DOHH2 (cell line): ENCODE measurements at regions not wholly inside any gene's neighbourhood (a gene's known extent, or its start where the extent isn't known, plus 50 kb on each side); places are given as distances from the start of the nearest gene placed in this dataset.

Source experiments
- H3F3A ChIP-seq: fragments of 200-600 bp; sonication (generic), shearing (Covaris generic); 2 replicates; pipeline ENCODE4 v1.6.0; 2016; ENCODE audit warnings: antibody characterized with exemption, mild to moderate bottlenecking; ENCODE audit not compliant: control insufficient read depth, insufficient read depth
- H3K27ac ChIP-seq: fragments of 200-600 bp; sonication (generic); 2 replicates; pipeline ENCODE4 v1.5.1; 2014; ENCODE audit warnings: low read depth, mild to moderate bottlenecking, low read length, moderate library complexity
- H3K27me3 ChIP-seq: fragments of 200-600 bp; sonication (generic); 2 replicates; pipeline ENCODE4 v1.6.1; 2014; ENCODE audit warnings: mild to moderate bottlenecking, low read length, mixed read lengths; ENCODE audit not compliant: control insufficient read depth
- H3K36me3 ChIP-seq: fragments of 200-600 bp; sonication (generic); 2 replicates; pipeline ENCODE4 v1.6.1; 2014; ENCODE audit warnings: mild to moderate bottlenecking, low read length, moderate library complexity, mixed read lengths; ENCODE audit not compliant: control insufficient read depth
- H3K4me1 ChIP-seq: fragments of 200-600 bp; sonication (generic); 2 replicates; pipeline ENCODE4 v1.6.1; 2014; ENCODE audit warnings: mild to moderate bottlenecking, low read length, mixed read lengths; ENCODE audit not compliant: control insufficient read depth
- H3K4me2 ChIP-seq: fragments of 200-600 bp; sonication (generic); 2 replicates; pipeline ENCODE4 v1.6.0; 2014; ENCODE audit warnings: mild to moderate bottlenecking, low read length, moderate library complexity
- H3K4me3 ChIP-seq: fragments of 200-600 bp; sonication (generic); 2 replicates; pipeline ENCODE4 v1.5.1; 2014; ENCODE audit warnings: mild to moderate bottlenecking, low read length, mixed read lengths
- H3K79me2 ChIP-seq: fragments of 200-600 bp; sonication (generic); 2 replicates; pipeline ENCODE4 v1.6.1; 2014; ENCODE audit warnings: mild to moderate bottlenecking, low read length, mixed read lengths; ENCODE audit not compliant: control insufficient read depth
- H3K9me2 ChIP-seq: fragments of 200-600 bp; sonication (generic); replicated peaks from 2 replicates; pipeline ENCODE4 v1.6.1; 2014; ENCODE audit warnings: mild to moderate bottlenecking, low read length, mixed read lengths; ENCODE audit not compliant: control insufficient read depth
- H3K9me3 ChIP-seq: fragments of 200-600 bp; sonication (generic); 2 replicates; pipeline ENCODE4 v1.6.1; 2014; ENCODE audit warnings: antibody characterized with exemption, low read length, mixed read lengths; ENCODE audit not compliant: control insufficient read depth, insufficient read depth
- H4K20me1 ChIP-seq: fragments of 200-600 bp; sonication (generic); 2 replicates; pipeline ENCODE4 v1.6.0; 2014; ENCODE audit warnings: low read depth, mild to moderate bottlenecking, antibody characterized with exemption, low read length, moderate library complexity; ENCODE audit not compliant: control insufficient read depth, insufficient read depth
- EZH2phosphoT487 ChIP-seq: fragments of 200-600 bp; sonication (generic); IDR thresholded peaks from 2 replicates; pipeline ENCODE4 v1.6.1; 2017; ENCODE audit warnings: borderline replicate concordance, mild to moderate bottlenecking, antibody characterized with exemption, low read length, moderate library complexity, mixed read lengths
- TF ChIP-seq, protein P1 (sequence below): fragments of 200-600 bp; sonication (generic); IDR thresholded peaks from one replicate; pipeline ENCODE4 v1.5.1; 2014; ENCODE audit warnings: antibody characterized with exemption, mild to moderate bottlenecking, low read depth, low read length; ENCODE audit not compliant: poor library complexity, severe bottlenecking

DNA sequence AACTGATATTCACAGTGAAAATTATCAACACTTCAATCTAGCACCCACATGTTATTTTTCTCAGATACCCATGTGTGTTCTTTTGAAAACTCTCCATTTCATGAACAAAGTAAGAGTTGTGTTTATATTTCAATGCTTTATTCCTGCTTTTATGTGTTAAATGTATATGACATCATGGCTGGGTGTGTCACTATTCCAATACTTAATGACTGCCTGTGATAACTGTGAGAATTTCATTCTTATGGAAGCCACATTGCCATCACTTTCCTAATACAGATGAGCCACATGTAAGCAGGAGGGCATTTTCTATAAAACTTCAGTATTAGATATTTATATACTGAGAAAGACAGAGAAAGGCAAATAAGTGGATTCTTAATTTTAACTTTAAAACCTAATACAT, 100.4 kb upstream of the FIGN start:
- no peak overlapping the region for H3K27ac ChIP-seq
- no peaks in the 10 kb centered on the region for H3K4me1 ChIP-seq
- no peaks in the 10 kb centered on the region for H3K27me3 ChIP-seq
- no peaks in the 10 kb centered on the region for H3K9me3 ChIP-seq
- no peaks in the 10 kb centered on the region for H3K9me2 ChIP-seq
- TF ChIP-seq, protein P1, sequence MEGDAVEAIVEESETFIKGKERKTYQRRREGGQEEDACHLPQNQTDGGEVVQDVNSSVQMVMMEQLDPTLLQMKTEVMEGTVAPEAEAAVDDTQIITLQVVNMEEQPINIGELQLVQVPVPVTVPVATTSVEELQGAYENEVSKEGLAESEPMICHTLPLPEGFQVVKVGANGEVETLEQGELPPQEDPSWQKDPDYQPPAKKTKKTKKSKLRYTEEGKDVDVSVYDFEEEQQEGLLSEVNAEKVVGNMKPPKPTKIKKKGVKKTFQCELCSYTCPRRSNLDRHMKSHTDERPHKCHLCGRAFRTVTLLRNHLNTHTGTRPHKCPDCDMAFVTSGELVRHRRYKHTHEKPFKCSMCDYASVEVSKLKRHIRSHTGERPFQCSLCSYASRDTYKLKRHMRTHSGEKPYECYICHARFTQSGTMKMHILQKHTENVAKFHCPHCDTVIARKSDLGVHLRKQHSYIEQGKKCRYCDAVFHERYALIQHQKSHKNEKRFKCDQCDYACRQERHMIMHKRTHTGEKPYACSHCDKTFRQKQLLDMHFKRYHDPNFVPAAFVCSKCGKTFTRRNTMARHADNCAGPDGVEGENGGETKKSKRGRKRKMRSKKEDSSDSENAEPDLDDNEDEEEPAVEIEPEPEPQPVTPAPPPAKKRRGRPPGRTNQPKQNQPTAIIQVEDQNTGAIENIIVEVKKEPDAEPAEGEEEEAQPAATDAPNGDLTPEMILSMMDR, result no peak
- no peak for TF ChIP-seq EZH2phosphoT487
- H3K79me2 ChIP-seq, result no peaks in the 10 kb centered on the region
- no peak overlapping the region for H3K4me2 ChIP-seq
- no peak overlapping the region for H3K4me3 ChIP-seq
- no peaks in the 10 kb centered on the region for H4K20me1 ChIP-seq
- no peaks in the 10 kb centered on the region for H3K36me3 ChIP-seq
- H3F3A ChIP-seq, result no peaks in the 10 kb centered on the region

DNA sequence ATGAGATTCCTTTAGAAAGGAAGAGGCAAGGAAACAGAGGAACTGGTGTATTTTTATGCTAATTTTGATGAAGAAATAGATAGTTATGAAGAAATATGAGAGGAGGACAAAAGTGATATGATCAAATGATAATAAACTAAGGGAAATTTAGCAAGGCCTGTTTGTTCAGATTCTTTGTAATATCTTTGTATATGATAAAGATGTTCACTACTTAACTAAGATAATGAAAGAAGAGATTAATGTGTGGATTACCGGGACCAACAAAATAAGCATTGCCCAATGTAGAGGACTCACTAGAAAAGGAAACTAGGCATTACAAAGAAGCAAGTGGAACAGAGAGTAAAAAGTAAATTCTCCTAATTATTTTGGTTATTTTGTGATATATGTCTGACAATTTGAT, 99.0 kb upstream of the FIGN start:
- Histone ChIP-seq H3K4me1 (no peaks in the 10 kb centered on the region), H3K4me3 (no peak overlapping the region), H3K27me3 (no peaks in the 10 kb centered on the region), H3K4me2 (no peak overlapping the region), H3K27ac (no peak overlapping the region), H3K79me2 (no peaks in the 10 kb centered on the region), H3K9me2 (no peaks in the 10 kb centered on the region), H3K9me3 (no peaks in the 10 kb centered on the region), H3K36me3 (no peaks in the 10 kb centered on the region), H4K20me1 (no peaks in the 10 kb centered on the region), H3F3A (no peaks in the 10 kb centered on the region)
- TF ChIP-seq, protein P1, result no peak
- TF ChIP-seq EZH2phosphoT487, result no peak

DNA sequence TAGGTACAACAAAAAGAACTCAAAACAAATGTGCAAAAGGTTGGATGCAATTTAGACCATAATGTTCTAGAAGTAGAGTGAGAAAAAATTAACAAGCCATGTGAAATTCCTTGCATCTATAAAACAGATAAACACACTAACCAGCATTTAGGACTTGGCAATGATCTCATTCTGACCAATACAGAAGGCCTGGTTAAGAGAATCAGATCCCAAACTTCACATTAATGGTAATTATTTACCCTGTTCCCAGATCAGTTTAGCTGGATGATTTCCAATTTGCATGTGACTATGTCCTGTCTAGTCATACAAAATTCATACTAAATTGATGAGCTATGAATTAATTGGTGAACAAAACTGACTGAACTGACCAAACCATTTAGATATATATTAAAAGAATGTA, 98.4 kb upstream of the FIGN start:
- Histone ChIP-seq H3K9me2 (no peaks in the 10 kb centered on the region), H3K4me3 (no peak overlapping the region), H3K27ac (no peak overlapping the region), H3F3A (no peaks in the 10 kb centered on the region), H3K36me3 (no peaks in the 10 kb centered on the region), H4K20me1 (no peaks in the 10 kb centered on the region), H3K9me3 (no peaks in the 10 kb centered on the region), H3K4me2 (no peak overlapping the region), H3K4me1 (no peaks in the 10 kb centered on the region), H3K27me3 (no peaks in the 10 kb centered on the region), H3K79me2 (no peaks in the 10 kb centered on the region)
- TF ChIP-seq EZH2phosphoT487, result no peak
- TF ChIP-seq, protein P1, result no peak

DNA sequence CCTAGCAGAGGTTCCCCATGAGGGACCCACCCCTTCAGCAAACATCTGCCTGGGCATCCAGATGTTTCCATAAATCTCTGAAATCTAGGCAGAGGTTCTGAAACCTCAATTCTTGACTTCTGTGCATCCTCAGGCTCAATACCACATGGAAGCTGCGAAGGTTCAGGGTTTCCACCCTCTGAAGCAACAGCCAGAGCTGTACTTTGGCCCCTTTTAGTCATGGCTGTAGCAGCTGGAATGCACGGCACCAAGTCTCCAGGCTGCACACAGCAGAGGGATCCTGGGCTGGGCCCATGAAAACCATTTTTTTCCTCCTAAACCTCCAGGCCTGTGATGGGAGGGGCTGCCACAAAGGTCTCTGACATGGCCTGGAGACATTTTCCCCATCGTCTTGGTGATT, 93.0 kb upstream of the FIGN start:
- no peak overlapping the region for H3K27ac ChIP-seq
- no peaks in the 10 kb centered on the region for H3K9me3 ChIP-seq
- no peaks in the 10 kb centered on the region for H3K4me1 ChIP-seq
- no peaks in the 10 kb centered on the region for H3F3A ChIP-seq
- no peaks in the 10 kb centered on the region for H3K36me3 ChIP-seq
- no peak overlapping the region for H3K4me2 ChIP-seq
- no peaks in the 10 kb centered on the region for H3K9me2 ChIP-seq
- no peak overlapping the region for H3K4me3 ChIP-seq
- TF ChIP-seq, protein P1, result no peak
- TF ChIP-seq EZH2phosphoT487, result no peak
- no peaks in the 10 kb centered on the region for H3K27me3 ChIP-seq
- H4K20me1 ChIP-seq, result no peaks in the 10 kb centered on the region
- H3K79me2 ChIP-seq, result no peaks in the 10 kb centered on the region
